C4-2B (cell line): ENCODE measurements at regions not wholly inside any gene's neighbourhood (a gene's known extent, or its start where the extent isn't known, plus 50 kb on each side); places are given as distances from the start of the nearest gene placed in this dataset.

Experiments
- CTCF ChIP-seq: fragments of 450-650 bp; conservative IDR thresholded peaks from 2 replicates; pipeline ENCODE4 v1.5.1; 2017; ENCODE audit warnings: mild to moderate bottlenecking
- ZFX ChIP-seq: fragments of 450-650 bp; IDR thresholded peaks from 2 replicates; pipeline ENCODE4 v1.6.1; 2017

- TF ChIP-seq CTCF (no peak), ZFX (no peak)
Measured at GRCh38 chr3:159866201-159866746, 122.4 kb upstream of the IL12A start.
